GM18526 (cell line): ENCODE measurements at regions not wholly inside any gene's neighbourhood (a gene's known extent, or its start where the extent isn't known, plus 50 kb on each side); places are given as distances from the start of the nearest gene placed in this dataset.

Experiments used
- POLR2A ChIP-seq: IDR thresholded peaks from 3 replicates; pipeline ENCODE4 v1.6.1; 2011; ENCODE audit not compliant: insufficient read length; ENCODE audit errors: extremely low read depth

- TF ChIP-seq POLR2A = no peak
These were observed 56.1 kb downstream of the GPR85 start for GRCh38 chr7:113030489-113030888.

- no peak for TF ChIP-seq POLR2A
These were observed 59.7 kb downstream of the GPR85 start for GRCh38 chr7:113026941-113027340.

- TF ChIP-seq POLR2A = no peak
These were observed 71.5 kb downstream of the GPR85 start for GRCh38 chr7:113015034-113015645.

- TF ChIP-seq POLR2A = no peak
These were observed 72.7 kb downstream of the GPR85 start for GRCh38 chr7:113013761-113014449.

GRCh38 chr7:113010377-113010776, 76.2 kb downstream of the GPR85 start:
- no peak for TF ChIP-seq POLR2A

GRCh38 chr7:113008755-113009154, 77.9 kb downstream of the GPR85 start:
- no peak for TF ChIP-seq POLR2A

GRCh38 chr7:113004726-113005454, 81.7 kb downstream of the GPR85 start:
- no peak for TF ChIP-seq POLR2A

- no peak for TF ChIP-seq POLR2A
These were observed 86.2 kb downstream of the GPR85 start for GRCh38 chr7:113000316-113001020.

GRCh38 chr7:112997831-112998230, 88.8 kb downstream of the GPR85 start:
- TF ChIP-seq POLR2A = no peak

- TF ChIP-seq POLR2A = no peak
These were observed 90.2 kb downstream of the GPR85 start for GRCh38 chr7:112996331-112996871.

GRCh38 chr7:112995059-112995824, 91.4 kb downstream of the GPR85 start:
- TF ChIP-seq POLR2A = no peak

- TF ChIP-seq POLR2A = no peak
These were observed 92.0 kb downstream of the GPR85 start for GRCh38 chr7:112994656-112995055.

GRCh38 chr7:112990624-112991023, 96.0 kb downstream of the GPR85 start:
- TF ChIP-seq POLR2A = no peak

GRCh38 chr7:112989531-112989930, 97.1 kb downstream of the GPR85 start:
- TF ChIP-seq POLR2A = no peak

- TF ChIP-seq POLR2A = no peak
These were observed 99.5 kb downstream of the GPR85 start for GRCh38 chr7:112987171-112987570.
